ENCODE measurements at regions not wholly inside any gene's neighbourhood (a gene's known extent, or its start where the extent isn't known, plus 50 kb on each side); places are given as distances from the start of the nearest gene placed in this dataset.

DNA sequence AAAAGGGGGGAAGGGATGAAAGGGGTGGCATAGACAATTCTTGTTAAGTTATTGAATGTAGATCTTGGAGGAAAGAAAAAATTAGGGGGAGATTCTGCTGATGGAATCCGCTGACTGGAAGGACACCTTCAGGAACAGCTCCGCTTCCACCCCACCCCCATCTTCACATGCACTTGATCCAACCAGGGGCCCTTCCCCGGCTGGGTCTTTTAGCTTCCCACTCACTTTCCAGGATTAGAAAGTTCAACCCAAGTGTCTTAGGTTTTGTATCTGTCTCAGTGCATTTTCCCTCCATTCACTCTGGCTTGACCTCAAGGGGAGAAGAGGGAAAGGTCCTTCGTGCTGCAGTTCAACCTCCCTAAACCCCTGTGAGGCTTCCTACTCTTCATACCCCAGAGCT, 141.4 kb downstream of the IRS2 start:
- DNase-seq (ENCODE audit: low spot score): no peak

DNA sequence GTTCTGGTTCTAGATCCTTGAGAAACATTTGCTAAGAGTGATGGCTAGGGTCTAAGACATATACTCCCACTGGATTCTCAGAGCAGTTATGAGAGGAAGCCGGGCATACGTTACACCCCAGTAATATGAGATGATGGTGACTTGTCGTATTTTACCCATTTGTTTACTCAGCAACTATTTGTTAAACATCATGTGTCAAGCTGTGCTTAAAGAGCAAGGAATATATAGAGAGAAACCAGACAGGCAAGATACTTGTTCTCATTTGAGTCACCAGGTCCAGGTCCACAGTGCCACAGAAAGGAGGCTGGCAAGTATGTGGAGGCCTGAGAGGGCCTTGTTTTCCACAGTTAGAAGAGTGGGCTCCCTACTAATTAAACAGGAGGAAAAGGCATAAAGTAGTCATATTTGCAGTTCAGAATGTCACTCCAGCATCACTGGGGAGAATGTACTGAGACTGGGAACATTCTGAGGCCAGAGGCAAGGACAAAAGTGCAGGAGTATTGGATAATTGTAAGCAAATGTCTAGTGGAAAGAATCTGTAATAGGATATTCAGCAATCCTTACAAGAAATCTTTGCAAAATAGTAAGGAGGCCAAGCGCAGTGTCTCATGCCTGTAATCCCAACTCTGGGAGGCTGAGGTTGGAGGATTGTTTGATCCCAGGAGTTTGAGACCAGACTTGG, 142.2 kb downstream of the IRS2 start:
- DNase-seq (ENCODE audit: low spot score): no peak

- DNase-seq (ENCODE audit: low spot score): no peak
These were observed 144.0 kb downstream of the IRS2 start for GRCh38 chr13:109642358-109642757.

DNA sequence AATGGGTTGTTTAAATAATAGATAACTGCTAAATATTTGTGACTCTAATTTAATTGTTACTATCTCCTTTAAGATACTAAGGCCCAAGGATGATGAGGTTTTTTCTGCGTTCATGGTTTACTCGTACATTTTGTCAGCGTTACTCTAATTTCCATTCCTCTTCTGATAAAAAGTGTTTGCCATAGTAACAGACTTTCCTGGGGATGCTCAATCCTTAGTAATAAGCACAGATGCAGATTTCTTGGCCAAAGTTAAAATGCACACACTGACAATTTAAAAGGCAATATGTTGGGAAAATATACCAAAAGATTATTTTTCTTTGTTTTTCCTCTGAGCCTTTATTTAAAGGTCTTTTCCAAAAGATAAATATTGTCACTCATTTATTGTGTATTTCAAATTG, 149.6 kb downstream of the IRS2 start:
- DNase-seq (ENCODE audit: low spot score): no peak

GRCh38 chr13:109631069-109631468, 155.3 kb downstream of the IRS2 start:
- no peak for DNase-seq (ENCODE audit: low spot score)

GRCh38 chr13:109630271-109630670, 156.1 kb downstream of the IRS2 start:
- DNase-seq (ENCODE audit: low spot score): no peak

- no peak for DNase-seq (ENCODE audit: low spot score)
These were observed 156.6 kb downstream of the IRS2 start for GRCh38 chr13:109629737-109630136.

- DNase-seq (ENCODE audit: low spot score): peak; percentile 35
These were observed 158.1 kb downstream of the IRS2 start for GRCh38 chr13:109628251-109628699.

DNA sequence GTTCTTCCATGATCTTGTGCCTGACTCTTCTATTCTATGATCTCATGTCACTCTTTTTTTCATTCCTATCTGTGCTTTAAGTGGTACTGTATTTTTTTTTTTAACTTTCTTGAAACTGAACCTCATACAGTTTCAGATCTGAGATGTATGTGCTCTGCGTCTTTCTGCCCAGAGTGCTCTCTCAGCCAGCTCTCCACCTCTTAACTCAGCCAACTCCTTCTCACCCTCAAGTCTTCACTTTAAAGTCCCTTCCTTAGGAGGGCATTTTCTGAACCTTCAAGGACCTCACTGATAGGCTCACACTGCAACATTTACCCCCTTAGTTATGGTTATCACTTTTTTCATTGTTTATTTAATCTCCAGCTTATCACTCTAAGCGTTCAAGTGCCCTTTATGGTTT, 158.7 kb downstream of the IRS2 start:
- DNase-seq (ENCODE audit: low spot score): no peak

DNA sequence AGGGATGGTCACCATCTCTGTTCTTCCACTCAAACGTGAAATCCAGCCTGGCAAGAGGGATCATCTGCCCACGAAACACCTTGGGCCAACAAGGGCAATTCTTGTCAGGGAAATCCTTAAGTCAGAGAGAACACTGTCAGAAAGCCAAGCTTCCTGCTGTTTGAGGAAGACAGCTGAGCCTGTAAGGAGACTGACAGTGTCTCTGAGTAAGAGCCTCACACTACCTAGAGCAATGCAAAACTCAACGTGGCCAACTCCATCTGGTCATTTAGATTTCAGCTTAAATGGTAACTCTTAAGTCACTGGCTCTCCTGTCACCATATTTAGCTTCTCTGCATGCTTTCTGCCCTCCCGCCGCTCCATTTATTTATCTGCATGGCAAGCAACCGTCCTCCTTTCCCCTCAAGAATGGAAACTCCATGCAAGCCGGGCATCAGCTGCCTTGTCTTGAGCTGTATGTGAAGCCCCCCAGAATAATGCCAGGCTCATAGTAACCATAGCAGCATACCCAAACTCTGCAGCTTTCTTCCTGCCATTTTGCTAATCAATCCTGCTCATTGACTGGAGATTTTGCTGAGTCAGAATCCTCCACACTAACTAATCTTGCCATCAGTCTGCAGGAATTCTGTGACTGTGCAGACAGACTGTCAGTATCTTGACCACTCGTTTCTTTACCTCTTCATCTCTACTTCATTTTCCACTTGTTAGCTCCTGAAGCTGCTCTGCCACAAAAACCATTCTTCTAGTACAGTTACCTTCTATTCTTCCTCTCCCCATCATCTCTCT, 159.8 kb downstream of the IRS2 start:
- no peak for DNase-seq (ENCODE audit: low spot score)

- DNase-seq (ENCODE audit: low spot score): no peak
These were observed 161.2 kb downstream of the IRS2 start for GRCh38 chr13:109625156-109625555.

DNA sequence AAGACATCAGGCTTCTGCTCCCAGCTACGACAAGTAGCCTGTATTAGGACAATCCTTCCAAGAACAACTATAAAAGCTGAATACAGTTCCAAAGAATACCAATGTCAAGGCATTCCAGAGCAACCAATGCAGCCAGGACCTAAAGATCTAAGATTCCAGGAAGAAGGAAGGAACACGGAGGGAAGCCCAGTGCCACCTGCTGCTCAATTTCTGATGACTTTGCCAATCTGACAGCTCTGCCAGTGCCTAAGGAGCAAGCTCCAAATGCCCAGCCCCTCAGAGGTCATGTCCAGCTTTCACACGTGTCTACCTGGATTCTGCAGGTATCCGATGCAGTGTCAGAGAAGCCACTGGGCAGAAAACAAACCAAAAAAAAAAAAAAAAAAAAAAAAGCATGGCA, 164.4 kb downstream of the IRS2 start:
- no peak for DNase-seq (ENCODE audit: low spot score)

DNA sequence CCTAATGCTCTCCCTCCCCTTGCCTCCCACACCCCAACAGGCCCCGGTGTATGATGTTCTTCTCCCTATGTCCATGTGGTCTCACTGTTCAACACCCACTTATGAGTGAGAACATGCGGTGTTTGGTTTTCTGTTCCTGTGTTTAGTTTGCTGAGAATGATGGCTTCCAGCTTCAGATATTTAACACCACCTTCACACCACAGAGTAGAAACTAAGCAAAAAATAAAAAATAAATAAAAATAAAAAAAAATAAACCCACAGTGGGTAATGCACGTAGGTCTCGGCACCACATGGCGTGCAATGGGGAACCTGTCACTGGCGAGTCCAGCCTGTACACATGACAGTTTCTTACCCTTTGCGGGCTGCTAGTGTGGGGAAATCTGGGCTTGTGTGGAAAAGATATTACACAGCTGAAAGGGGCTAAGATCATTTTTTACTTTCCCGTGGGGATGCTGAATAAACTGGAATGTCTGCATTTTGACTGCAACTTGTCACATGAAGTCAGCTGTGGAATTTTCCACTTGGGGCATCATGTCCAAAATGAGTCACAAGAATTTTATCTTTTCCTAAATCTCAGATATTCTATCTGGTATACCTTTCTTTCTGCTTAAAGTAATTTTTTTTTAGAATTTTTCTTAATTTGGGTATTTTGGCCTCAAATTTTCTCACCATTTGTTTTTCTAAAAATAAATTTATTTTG, 170.5 kb downstream of the IRS2 start:
- no peak for DNase-seq (ENCODE audit: low spot score)

DNA sequence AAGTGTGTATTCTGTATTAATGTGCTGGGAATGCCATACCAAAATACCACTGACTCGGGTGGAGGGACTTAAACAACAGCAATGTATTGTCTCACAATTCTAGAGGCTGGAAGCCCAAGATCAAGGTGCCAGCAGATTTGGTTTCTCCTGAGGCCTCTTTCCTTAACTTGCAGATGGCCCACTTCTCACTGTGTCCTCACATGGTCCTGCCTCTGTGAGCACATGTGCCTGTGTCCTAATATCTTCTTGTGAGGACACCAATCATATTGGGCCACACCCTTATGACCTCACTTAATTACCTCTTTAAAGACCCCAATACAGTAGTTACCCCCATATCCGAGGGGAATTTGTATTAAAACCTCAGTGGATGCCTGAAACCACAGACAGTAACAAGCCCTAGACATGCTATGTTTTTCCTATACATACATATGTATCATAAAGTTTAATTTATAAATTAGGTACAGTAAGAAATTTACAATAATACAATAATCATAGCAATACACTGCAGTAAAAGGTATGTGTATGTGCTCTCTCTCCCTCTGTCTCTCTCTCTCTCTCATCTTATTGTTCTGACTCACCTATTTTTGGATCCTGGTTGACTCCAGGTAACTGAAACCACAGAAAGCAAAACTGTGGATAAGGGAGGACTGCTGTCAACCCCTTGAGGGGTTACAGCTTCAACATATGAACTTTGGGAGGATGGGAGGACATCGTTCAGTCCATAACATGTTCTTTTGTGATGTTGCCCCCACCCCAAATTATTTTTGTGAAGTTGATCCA, 174.3 kb downstream of the IRS2 start:
- no peak for DNase-seq (ENCODE audit: low spot score)

DNA sequence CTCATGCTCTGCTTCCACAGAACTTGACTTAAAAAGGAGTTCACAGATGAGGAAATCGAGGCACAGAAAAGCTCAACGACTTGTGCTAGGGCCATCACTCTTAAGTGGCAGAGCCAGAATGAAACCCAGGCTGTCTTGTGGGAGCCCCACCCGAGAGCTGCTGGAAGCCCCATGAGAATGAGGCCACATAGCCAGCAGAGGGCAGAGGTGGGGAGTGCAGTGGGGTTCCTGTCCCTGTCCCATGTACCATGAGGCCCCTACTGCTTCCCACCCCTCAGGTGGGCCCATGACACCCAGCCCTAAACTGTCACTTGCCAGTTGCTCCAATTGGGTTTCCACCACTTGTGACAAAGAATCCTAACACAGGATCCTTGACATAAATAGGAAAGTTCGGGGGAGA, 175.9 kb downstream of the IRS2 start:
- no peak for DNase-seq (ENCODE audit: low spot score)

- DNase-seq (ENCODE audit: low spot score): no peak
These were observed 177.9 kb downstream of the IRS2 start for GRCh38 chr13:109608503-109608902.

DNA sequence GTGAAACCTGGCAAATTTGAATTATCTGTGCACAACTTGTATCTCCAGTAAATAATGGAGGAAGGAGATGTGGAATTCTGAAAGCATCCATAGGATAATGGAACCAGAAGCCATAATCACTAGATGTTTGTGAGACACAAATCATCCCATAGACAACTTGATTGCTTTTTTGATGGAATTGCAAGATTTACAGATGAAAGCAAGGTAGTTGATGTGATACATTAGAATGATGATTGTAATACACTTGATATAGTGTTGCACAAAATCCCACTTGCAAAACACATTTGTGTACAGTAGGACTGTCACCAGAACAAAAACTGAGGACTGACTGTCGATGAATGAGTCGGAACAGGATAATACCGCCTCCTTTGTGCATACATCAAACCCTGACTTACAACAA, 178.3 kb downstream of the IRS2 start:
- DNase-seq (ENCODE audit: low spot score): no peak

DNA sequence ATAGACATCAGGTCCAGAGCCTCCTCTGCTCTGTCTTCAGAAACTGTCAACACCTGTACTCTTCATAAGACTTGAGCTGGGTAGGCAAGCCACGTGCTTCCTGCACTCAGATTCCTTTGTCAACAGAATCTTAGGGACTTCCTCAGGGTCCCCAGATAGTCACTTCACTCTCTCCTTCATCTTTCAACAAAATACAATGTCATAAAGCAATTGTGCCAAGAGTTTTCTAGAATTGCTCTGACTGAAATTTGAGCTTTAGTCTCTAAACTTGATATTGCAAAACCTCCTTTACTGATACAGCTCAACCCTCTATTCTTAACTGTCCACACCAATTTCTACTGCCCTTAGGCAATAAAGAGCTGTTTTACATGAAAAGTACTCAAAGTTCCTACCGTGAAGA, 179.9 kb downstream of the IRS2 start:
- no peak for DNase-seq (ENCODE audit: low spot score)

DNA sequence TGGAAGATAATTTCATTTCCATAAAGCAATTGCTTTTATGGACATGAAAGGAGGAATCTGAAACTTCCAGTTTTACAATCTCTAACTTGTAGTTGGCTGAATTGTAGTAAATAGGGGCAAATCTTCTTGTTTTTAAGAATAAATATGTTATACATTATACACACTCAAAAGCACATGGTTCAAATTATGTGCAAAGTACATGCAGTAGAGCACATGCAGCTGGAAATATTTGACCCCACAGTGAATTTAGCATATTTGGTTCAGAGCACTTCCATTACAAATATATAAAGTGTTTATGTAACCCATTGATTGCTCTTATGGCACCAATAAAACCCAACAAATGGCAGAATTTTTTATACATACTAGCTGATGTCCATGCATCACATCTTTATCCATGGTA, 180.5 kb downstream of the IRS2 start:
- no peak for DNase-seq (ENCODE audit: low spot score)

- no peak for DNase-seq (ENCODE audit: low spot score)
These were observed 181.5 kb downstream of the IRS2 start for GRCh38 chr13:109604894-109605293.

GRCh38 chr13:109602356-109602755, 184.0 kb downstream of the IRS2 start:
- no peak for DNase-seq (ENCODE audit: low spot score)

DNA sequence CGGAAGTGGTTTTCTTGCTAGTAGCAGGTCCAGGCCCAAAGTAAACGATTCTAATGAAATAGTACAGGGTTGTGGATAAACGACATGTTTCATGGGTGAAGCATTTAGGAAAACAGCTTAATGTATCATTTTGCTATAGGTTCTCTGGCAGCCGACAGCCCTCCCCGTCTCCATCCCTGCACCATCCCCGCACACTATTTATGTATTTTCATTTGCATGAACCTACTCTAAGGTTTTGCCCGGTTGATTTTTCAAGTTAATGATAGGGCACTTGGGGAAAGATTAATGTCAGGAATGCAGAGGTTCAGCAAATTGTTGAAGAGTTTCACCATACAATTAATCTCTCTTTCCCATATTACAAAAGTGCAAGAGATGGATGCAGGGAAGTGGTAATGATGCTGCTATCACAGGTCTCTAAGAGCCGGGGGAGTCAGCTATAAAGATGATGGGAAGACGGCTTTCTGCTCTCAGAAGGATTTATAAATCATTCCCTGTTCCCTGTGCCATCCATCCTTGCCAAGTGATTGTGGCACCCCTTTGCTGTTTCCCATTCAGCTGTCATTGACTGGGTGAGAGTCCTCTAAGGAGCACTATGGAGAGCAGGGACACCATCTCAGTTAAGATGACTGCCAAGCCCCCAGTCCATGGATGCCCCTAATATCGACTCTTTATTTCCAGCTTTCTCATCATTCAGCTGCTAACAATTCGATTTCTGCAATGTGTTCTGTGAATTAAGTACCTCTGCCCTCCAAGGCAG, 186.3 kb downstream of the IRS2 start:
- no peak for DNase-seq (ENCODE audit: low spot score)
